K562 (cell line): ENCODE measurements at regions not wholly inside any gene's neighbourhood (a gene's known extent, or its start where the extent isn't known, plus 50 kb on each side); places are given as distances from the start of the nearest gene placed in this dataset.

Source experiments
- ATAC-seq: fragments of 200-7000 bp; cut with Tn5 transposase; 3 replicates; pipeline ENCODE4 v1.9.1; 2020; ENCODE audit warnings: moderate library complexity
- BruUV-seq: library from RNA; stranded (reverse); fragments of 400-500 nt; replicated peaks from 2 replicates; lab custom pipeline; 2021; lab: Mats Ljungman, UMichigan
- CTCF ChIA-PET: fragments of 300-600 bp; formaldehyde crosslinking; extraction: SDS; loops from one replicate; lab custom pipeline; 2021; ENCODE audit warnings: low intra/inter-chr PET ratio; lab: Yijun Ruan, JAX
- POLR2A ChIA-PET: fragments of 300-600, 350-650 bp; sonication (Branson Sonifier 250); formaldehyde crosslinking; extraction: SDS; loops from one replicate; lab custom pipeline; 2021; ENCODE audit warnings: antibody characterized with exemption, inconsistent platforms; lab: Yijun Ruan, JAX
- DNase-seq, 4 experiments: peaks; one replicate each; pipeline versions ENCODE4 v3.0.0 to v3.0.0-alpha.2; 2011 to 2018; ENCODE audit warnings: low spot score in 3 of 4, mixed read lengths in 3 of 4; ENCODE audit errors: extremely low read depth in 1 of 4
- FAIRE-seq: peaks from 2 replicates; lab custom pipeline; 2011; peaks lifted over from hg19 to GRCh38; lab: Jason Lieb, UNC
- H2AFZ ChIP-seq: 2 replicates; pipeline ENCODE4 v1.6.0; 2011; ENCODE audit warnings: low read depth, low read length, control low read depth, inconsistent platforms
- H3K27ac ChIP-seq: fragments of 200-600 bp; 3 replicates; pipeline ENCODE4 v1.8.0; 2011; ENCODE audit warnings: low read depth, mild to moderate bottlenecking, control low read depth, inconsistent platforms, low read length, moderate library complexity, mixed read lengths; ENCODE audit errors: extremely low read depth
- H3K27me3 ChIP-seq, 2 experiments: fragments of 300-600 bp in 1 of 2; 2 replicates in 1 of 2; 3 replicates in 1 of 2; pipeline versions ENCODE4 v1.6.0 to v1.8.0; 2011; ENCODE audit warnings: inconsistent platforms in 2 of 2, low read length in 2 of 2, mild to moderate bottlenecking in 1 of 2, mixed read lengths in 1 of 2, moderate library complexity in 1 of 2; ENCODE audit not compliant: control insufficient read depth in 2 of 2, insufficient read depth in 2 of 2
- H3K36me3 ChIP-seq: fragments of 300-600 bp; 3 replicates; pipeline ENCODE4 v1.8.0; 2011; ENCODE audit warnings: mild to moderate bottlenecking, low read length, inconsistent platforms; ENCODE audit not compliant: control insufficient read depth, insufficient read depth
- H3K4me1 ChIP-seq, 2 experiments: fragments of 200-600 bp in 1 of 2; replicated peaks in 1 of 2; 2 replicates in 1 of 2; 3 replicates in 1 of 2; pipeline versions ENCODE4 v1.5.1 to v1.8.0; 2011; ENCODE audit warnings: inconsistent platforms in 2 of 2, low read length in 2 of 2, mild to moderate bottlenecking in 1 of 2, mixed read lengths in 1 of 2, moderate library complexity in 1 of 2; ENCODE audit not compliant: control insufficient read depth in 2 of 2, insufficient read depth in 2 of 2
- H3K4me2 ChIP-seq: 2 replicates; pipeline ENCODE4 v1.6.1; 2011; ENCODE audit warnings: low read length, control low read depth, inconsistent platforms, mixed read lengths; ENCODE audit not compliant: insufficient read depth
- H3K4me3 ChIP-seq: fragments of 200-600 bp; sonication (generic), shearing (Covaris generic); 2 replicates; pipeline ENCODE4 v1.5.1; 2016; ENCODE audit warnings: control low read depth, inconsistent platforms
- H3K79me2 ChIP-seq: fragments of 200-600 bp; 3 replicates; pipeline ENCODE4 v1.8.0; 2011; ENCODE audit warnings: low read length, inconsistent platforms; ENCODE audit not compliant: control insufficient read depth, insufficient read depth
- H3K9ac ChIP-seq, 2 experiments: 2 replicates each; pipeline versions ENCODE4 v1.6.0 to v1.6.1; 2011; ENCODE audit warnings: low read depth in 2 of 2, low read length in 2 of 2, control low read depth in 1 of 2, inconsistent platforms in 1 of 2, mild to moderate bottlenecking in 1 of 2, mixed read lengths in 1 of 2; ENCODE audit not compliant: insufficient read depth in 1 of 2
- H3K9me1 ChIP-seq: one replicate; pipeline ENCODE4 v1.6.0; 2011; ENCODE audit warnings: inconsistent platforms, mild to moderate bottlenecking, low read length, moderate library complexity; ENCODE audit not compliant: control insufficient read depth, insufficient read depth
- H3K9me3 ChIP-seq: replicated peaks from 2 replicates; pipeline ENCODE4 v1.5.1; 2011; ENCODE audit warnings: low read depth, low read length, inconsistent platforms; ENCODE audit not compliant: control insufficient read depth, insufficient read depth
- H4K20me1 ChIP-seq: replicated peaks from 2 replicates; pipeline ENCODE4 v1.6.1; 2011; ENCODE audit warnings: low read length, inconsistent platforms, mixed read lengths; ENCODE audit not compliant: control insufficient read depth, insufficient read depth
- U2AF2 ChIP-seq: fragments of 200-400 bp; formaldehyde crosslinking; optimal IDR thresholded peaks from 2 replicates; pipeline ENCODE3; 2017; ENCODE audit warnings: low read depth, mild to moderate bottlenecking, low read length
- ZNF146 ChIP-seq: IDR thresholded peaks from one replicate; pipeline ENCODE4 v1.6.1; 2018; ENCODE audit warnings: missing compliant biosample characterization; ENCODE audit not compliant: unreplicated experiment
- ZNF395 ChIP-seq: fragments of 200-800 bp; sonication (Bioruptor generic); IDR thresholded peaks from 2 replicates; pipeline ENCODE4 v1.6.1; 2017; ENCODE audit warnings: missing genetic modification characterization, missing compliant biosample characterization
- ZNF407 ChIP-seq: fragments of 450-650 bp; IDR thresholded peaks from 2 replicates; pipeline ENCODE4 v1.6.1; 2016; ENCODE audit warnings: low read depth
- ZNF668 ChIP-seq: fragments of 250-450 bp; sonication (Bioruptor Pico); IDR thresholded peaks from 2 replicates; pipeline ENCODE4 v1.8.0; 2022; ENCODE audit warnings: mild to moderate bottlenecking, inconsistent platforms
- WGBS: fragments of 100-300 bp; shearing (Covaris generic); methylation state at CpG from one replicate; pipeline ENCODE4 v1.1.6; 2016; ENCODE audit warnings: low coverage, mixed read lengths; ENCODE audit not compliant: insufficient coverage; ENCODE audit errors: missing lambda C conversion rate; 5-methylcytosine and 5-hydroxymethylcytosine counted together
- in situ Hi-C: fragments of 300-500 bp; cut with MboI; formaldehyde crosslinking; loops from 4 replicates; pipeline ENCODE4 v1.15.0; 2018; ENCODE audit warnings: inconsistent platforms, mixed read lengths
- intact Hi-C: fragments of 100-400 bp; cut with micrococcal nuclease; formaldehyde crosslinking; loops from 2 replicates; pipeline ENCODE4 v1.14.2; 2022

GRCh38 chr7:69517985-69518704, 80.1 kb upstream of the AUTS2 start:
- no peak overlapping the region for H3K4me2 ChIP-seq
- no peak for FAIRE-seq
- intact Hi-C loops = no loop called here
- no peak overlapping the region for H3K9ac ChIP-seq
- H3K4me3 ChIP-seq = no peak overlapping the region
- WGBS = 0% methylated on average over 14 of the region's 14 CpGs
- no peak for TF ChIP-seq ZNF395
- no peak for TF ChIP-seq ZNF407
- no peak for TF ChIP-seq U2AF2
- TF ChIP-seq ZNF146 (CRISPR knock-in tag) = no peak
- TF ChIP-seq ZNF668 = no peak
- TF ChIP-seq, all 486 proteins: peak for 0
- Histone ChIP-seq H3K9me1 (no peaks in the 10 kb centered on the region), H3K27me3 (no peaks in the 10 kb centered on the region), H3K4me1 (no peaks in the 10 kb centered on the region), H3K36me3 (no peaks in the 10 kb centered on the region), H4K20me1 (no peaks in the 10 kb centered on the region), H2AFZ (no peak overlapping the region), H3K27ac (no peak overlapping the region), H3K9me3 (no peaks in the 10 kb centered on the region), H3K79me2 (no peaks in the 10 kb centered on the region)
- CTCF ChIA-PET = no interaction called here
- no peak for ATAC-seq
- no TSS peak for BruUV-seq
- DNase-seq = no peak
- POLR2A ChIA-PET = no interaction called here
- in situ Hi-C loops = no loop called here
